Osteocyte (in vitro differentiated cells): ENCODE measurements at regions not wholly inside any gene's neighbourhood (a gene's known extent, or its start where the extent isn't known, plus 50 kb on each side); places are given as distances from the start of the nearest gene placed in this dataset.

Experiments
- DNase-seq: peaks from one replicate; pipeline ENCODE4 v3.0.0; 2021; ENCODE audit warnings: mixed read lengths; ENCODE audit not compliant: unreplicated experiment; ENCODE audit errors: extremely low spot score
- H3K27ac Mint-ChIP-seq: one replicate; pipeline ENCODE4 v1.8.0; 2021; ENCODE audit warnings: mild to moderate bottlenecking, mixed read lengths; ENCODE audit not compliant: unreplicated experiment
- H3K27me3 Mint-ChIP-seq: one replicate; pipeline ENCODE4 v1.8.0; 2021; ENCODE audit warnings: mixed read lengths; ENCODE audit not compliant: unreplicated experiment
- H3K36me3 Mint-ChIP-seq: one replicate; pipeline ENCODE4 v1.8.0; 2021; ENCODE audit warnings: mixed read lengths; ENCODE audit not compliant: unreplicated experiment
- H3K4me1 Mint-ChIP-seq: one replicate; pipeline ENCODE4 v1.8.0; 2021; ENCODE audit warnings: mixed read lengths; ENCODE audit not compliant: unreplicated experiment
- H3K4me3 Mint-ChIP-seq: one replicate; pipeline ENCODE4 v1.8.0; 2021; ENCODE audit warnings: mild to moderate bottlenecking, moderate library complexity, mixed read lengths; ENCODE audit not compliant: unreplicated experiment
- H3K9me3 Mint-ChIP-seq: one replicate; pipeline ENCODE4 v1.8.0; 2021; ENCODE audit warnings: mixed read lengths; ENCODE audit not compliant: unreplicated experiment
- CTCF ChIP-seq: fragments of 200-600 bp; sonication (generic); IDR thresholded peaks from 2 replicates; pipeline ENCODE4 v1.5.0; 2021; ENCODE audit warnings: antibody characterized with exemption, mild to moderate bottlenecking, moderate library complexity

DNA sequence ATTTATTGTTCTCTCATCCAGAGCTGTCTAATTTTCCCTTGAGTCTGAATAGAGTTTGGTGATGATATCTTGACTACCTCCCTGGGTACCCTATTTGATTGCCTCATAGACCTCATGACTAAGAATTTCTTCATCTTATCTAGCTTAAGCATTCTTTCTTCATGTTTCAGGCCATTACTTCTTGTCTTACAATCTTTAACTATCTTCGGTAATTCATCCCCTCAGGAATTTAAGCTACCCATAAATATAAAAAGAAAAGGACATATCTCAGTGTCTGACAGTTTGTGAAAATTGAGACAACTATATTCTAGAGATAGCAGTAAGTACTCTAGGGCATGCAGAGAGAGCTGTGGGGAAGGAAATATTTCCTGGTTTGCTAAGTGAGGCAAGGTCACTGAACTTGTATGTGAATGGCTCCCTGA, 466.1 kb upstream of the GRID2 start:
- no peaks in the 10 kb centered on the region for H3K36me3 Mint-ChIP-seq
- no peaks in the 10 kb centered on the region for H3K27me3 Mint-ChIP-seq
- H3K4me3 Mint-ChIP-seq = no peak overlapping the region
- H3K27ac Mint-ChIP-seq = no peak overlapping the region
- H3K4me1 Mint-ChIP-seq = no peaks in the 10 kb centered on the region
- no peak for TF ChIP-seq CTCF
- DNase-seq = no peak
- peaks cover 44% of the 10 kb centered on the region for H3K9me3 Mint-ChIP-seq

DNA sequence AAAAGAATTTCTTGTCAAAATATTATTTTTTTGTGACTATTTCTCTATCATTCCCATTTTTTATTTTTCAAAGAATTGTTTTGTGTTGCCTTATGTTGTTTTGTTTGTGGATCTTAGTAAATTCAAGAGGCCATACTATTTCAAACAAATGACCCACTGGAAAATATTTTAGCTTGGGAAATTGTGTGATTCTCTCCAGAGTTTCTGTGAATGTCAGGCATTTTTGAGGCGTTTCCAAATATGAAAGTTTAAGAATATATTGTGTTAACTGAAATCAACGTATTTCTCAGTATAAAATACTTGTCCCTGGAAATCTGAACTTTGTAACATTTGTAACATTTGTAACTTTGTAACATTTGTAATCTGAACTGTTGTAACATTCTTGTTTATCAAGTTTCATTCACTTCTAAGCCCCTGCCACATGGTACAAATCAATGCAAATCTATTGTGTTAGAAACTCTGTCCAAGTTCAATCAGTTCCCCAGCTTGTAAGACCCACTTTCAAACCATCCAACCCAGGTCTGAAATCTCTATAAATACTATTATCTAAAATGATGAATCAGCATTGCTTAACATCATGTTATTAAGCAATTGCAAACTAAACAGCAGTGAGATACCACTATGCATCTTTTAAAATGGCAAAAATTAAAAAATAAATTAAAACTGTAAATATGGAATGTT, 465.4 kb upstream of the GRID2 start:
- H3K9me3 Mint-ChIP-seq = peaks cover 39% of the 10 kb centered on the region
- H3K4me1 Mint-ChIP-seq = no peaks in the 10 kb centered on the region
- no peak for TF ChIP-seq CTCF
- H3K27me3 Mint-ChIP-seq = no peaks in the 10 kb centered on the region
- no peak for DNase-seq
- no peak overlapping the region for H3K27ac Mint-ChIP-seq
- H3K36me3 Mint-ChIP-seq = no peaks in the 10 kb centered on the region
- no peak overlapping the region for H3K4me3 Mint-ChIP-seq

DNA sequence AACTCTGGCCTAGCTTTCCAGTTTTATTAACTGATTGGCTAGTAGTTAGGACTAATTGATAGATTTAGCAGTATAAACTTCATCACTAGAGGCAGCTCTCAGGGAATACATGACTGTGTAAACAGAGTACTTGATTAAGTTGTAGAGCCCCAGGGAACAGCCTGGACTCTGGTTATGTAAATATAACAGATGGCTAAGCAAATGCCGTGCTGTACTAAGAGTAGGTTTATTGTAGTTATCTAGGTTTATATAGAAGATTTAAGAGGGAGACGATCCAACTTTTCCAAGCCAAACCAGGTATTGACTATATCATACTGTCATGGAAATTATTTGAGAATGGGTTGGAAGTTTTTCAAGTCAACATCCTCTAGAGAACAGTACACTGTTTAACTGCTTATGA, 463.4 kb upstream of the GRID2 start:
- no peak for TF ChIP-seq CTCF
- H3K4me1 Mint-ChIP-seq = no peaks in the 10 kb centered on the region
- H3K27me3 Mint-ChIP-seq = no peaks in the 10 kb centered on the region
- no peak for DNase-seq
- no peak overlapping the region for H3K27ac Mint-ChIP-seq
- H3K4me3 Mint-ChIP-seq = no peak overlapping the region
- no peaks in the 10 kb centered on the region for H3K36me3 Mint-ChIP-seq
- H3K9me3 Mint-ChIP-seq = peaks cover 22% of the 10 kb centered on the region

GRCh38 chr4:91846233-91846632, 457.5 kb upstream of the GRID2 start:
- Mint-ChIP-seq H3K4me3 (no peak overlapping the region), H3K36me3 (no peaks in the 10 kb centered on the region), H3K4me1 (no peaks in the 10 kb centered on the region), H3K27me3 (no peaks in the 10 kb centered on the region), H3K27ac (no peak overlapping the region), H3K9me3 (peaks cover 18% of the 10 kb centered on the region)
- no peak for DNase-seq
- no peak for TF ChIP-seq CTCF

DNA sequence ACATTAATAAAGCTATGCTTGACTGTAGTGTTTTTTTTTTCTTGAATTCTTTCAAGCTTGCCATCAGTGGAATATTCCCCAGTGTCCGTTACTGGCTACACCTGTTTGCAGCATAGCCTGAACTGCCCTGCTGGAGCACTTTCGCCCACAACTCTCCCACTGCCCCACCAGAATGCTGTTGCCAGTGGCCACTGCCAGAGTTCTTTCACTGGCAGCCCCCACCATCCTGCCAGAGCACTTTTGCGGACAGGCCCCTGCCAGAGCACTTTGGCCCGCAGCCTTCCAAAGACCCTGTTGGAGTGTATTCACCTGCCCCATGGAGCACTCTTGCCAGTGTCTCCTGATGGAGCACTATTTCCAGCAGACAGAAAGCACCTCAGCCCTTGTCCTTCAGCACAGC, 452.3 kb upstream of the GRID2 start:
- Mint-ChIP-seq H3K4me3 (no peak overlapping the region), H3K36me3 (no peaks in the 10 kb centered on the region), H3K9me3 (peaks cover 12% of the 10 kb centered on the region), H3K27ac (no peak overlapping the region), H3K4me1 (no peaks in the 10 kb centered on the region), H3K27me3 (no peaks in the 10 kb centered on the region)
- TF ChIP-seq CTCF = no peak
- DNase-seq = no peak
